ENCODE measurements at regions not wholly inside any gene's neighbourhood (a gene's known extent, or its start where the extent isn't known, plus 50 kb on each side); places are given as distances from the start of the nearest gene placed in this dataset.

GRCh38 chr13:56893843-56894242 is 246.9 kb upstream of the PRR20A start:
- H3K9ac ChIP-seq (ENCODE audit: low read length) = no peak overlapping the region
- H3K9me3 ChIP-seq (ENCODE audit: insufficient read depth, low read depth, low read length) = no peaks in the 10 kb centered on the region
- Mint-ChIP-seq H3K27ac (ENCODE audit: unreplicated experiment) (no peak overlapping the region), H3K36me3 (ENCODE audit: low read depth, unreplicated experiment) (no peaks in the 10 kb centered on the region), H3K27me3 (ENCODE audit: low read depth, unreplicated experiment) (no peaks in the 10 kb centered on the region), H3K4me3 (ENCODE audit: unreplicated experiment) (no peak overlapping the region), H3K4me1 (ENCODE audit: low read depth, unreplicated experiment) (no peaks in the 10 kb centered on the region), H3K9me3 (ENCODE audit: unreplicated experiment) (no peaks in the 10 kb centered on the region)
- DNase-seq (ENCODE audit: low read depth) = no peak
- TF ChIP-seq EZH2 (IDR thresholded peaks at IDR 0.05; ENCODE audit: insufficient read depth, low read length) (no peak), CTCF (IDR thresholded peaks at IDR 0.05; ENCODE audit: insufficient read depth, low read depth, low read length) (no peak)
- no peak overlapping the region for H3K27ac ChIP-seq (ENCODE audit: low read depth, low read length)
- FAIRE-seq = no peak
- no peaks in the 10 kb centered on the region for H3K4me1 ChIP-seq (ENCODE audit: insufficient read depth, low read length)
- no peaks in the 10 kb centered on the region for H3K79me2 ChIP-seq (ENCODE audit: insufficient read depth, low read length)
- no peak overlapping the region for H2AFZ ChIP-seq (ENCODE audit: low read depth, low read length)
- H3K27me3 ChIP-seq (ENCODE audit: insufficient read depth, low read length) = no peaks in the 10 kb centered on the region
- H4K20me1 ChIP-seq (ENCODE audit: insufficient read depth, low read length) = no peaks in the 10 kb centered on the region
- H3K36me3 ChIP-seq (ENCODE audit: insufficient read depth, low read length) = no peaks in the 10 kb centered on the region
- no peak overlapping the region for H3K4me2 ChIP-seq (ENCODE audit: low read length)
- H3K4me3 ChIP-seq (ENCODE audit: insufficient read depth, low read depth, low read length) = no peak overlapping the region

- no peak for DNase-seq (ENCODE audit: low read depth)
- Histone ChIP-seq H3K36me3 (ENCODE audit: insufficient read depth, low read length) (no peaks in the 10 kb centered on the region), H3K79me2 (ENCODE audit: insufficient read depth, low read length) (no peaks in the 10 kb centered on the region), H3K4me2 (ENCODE audit: low read length) (no peak overlapping the region), H3K4me3 (ENCODE audit: insufficient read depth, low read depth, low read length) (no peak overlapping the region), H3K9ac (ENCODE audit: low read length) (no peak overlapping the region), H3K27ac (ENCODE audit: low read depth, low read length) (no peak overlapping the region), H2AFZ (ENCODE audit: low read depth, low read length) (no peak overlapping the region), H3K9me3 (ENCODE audit: insufficient read depth, low read depth, low read length) (no peaks in the 10 kb centered on the region), H3K27me3 (ENCODE audit: insufficient read depth, low read length) (no peaks in the 10 kb centered on the region), H3K4me1 (ENCODE audit: insufficient read depth, low read length) (no peaks in the 10 kb centered on the region), H4K20me1 (ENCODE audit: insufficient read depth, low read length) (no peaks in the 10 kb centered on the region)
- Mint-ChIP-seq H3K4me3 (ENCODE audit: unreplicated experiment) (no peak overlapping the region), H3K27ac (ENCODE audit: unreplicated experiment) (no peak overlapping the region), H3K4me1 (ENCODE audit: low read depth, unreplicated experiment) (no peaks in the 10 kb centered on the region), H3K36me3 (ENCODE audit: low read depth, unreplicated experiment) (no peaks in the 10 kb centered on the region), H3K27me3 (ENCODE audit: low read depth, unreplicated experiment) (no peaks in the 10 kb centered on the region), H3K9me3 (ENCODE audit: unreplicated experiment) (no peaks in the 10 kb centered on the region)
- FAIRE-seq = no peak
- TF ChIP-seq EZH2 (IDR thresholded peaks at IDR 0.05; ENCODE audit: insufficient read depth, low read length) = no peak
- no peak for TF ChIP-seq CTCF (IDR thresholded peaks at IDR 0.05; ENCODE audit: insufficient read depth, low read depth, low read length)
Measured at GRCh38 chr13:56900549-56901279, 240.0 kb upstream of the PRR20A start.

GRCh38 chr13:56902276-56902675 is 238.4 kb upstream of the PRR20A start:
- H3K36me3 Mint-ChIP-seq (ENCODE audit: low read depth, unreplicated experiment) = no peaks in the 10 kb centered on the region
- no peak overlapping the region for H3K4me2 ChIP-seq (ENCODE audit: low read length)
- no peak for FAIRE-seq
- H3K27me3 ChIP-seq (ENCODE audit: insufficient read depth, low read length) = no peaks in the 10 kb centered on the region
- no peak overlapping the region for H3K27ac Mint-ChIP-seq (ENCODE audit: unreplicated experiment)
- no peaks in the 10 kb centered on the region for H3K4me1 Mint-ChIP-seq (ENCODE audit: low read depth, unreplicated experiment)
- no peak for DNase-seq (ENCODE audit: low read depth)
- H3K79me2 ChIP-seq (ENCODE audit: insufficient read depth, low read length) = no peaks in the 10 kb centered on the region
- H4K20me1 ChIP-seq (ENCODE audit: insufficient read depth, low read length) = no peaks in the 10 kb centered on the region
- no peaks in the 10 kb centered on the region for H3K9me3 Mint-ChIP-seq (ENCODE audit: unreplicated experiment)
- no peaks in the 10 kb centered on the region for H3K4me1 ChIP-seq (ENCODE audit: insufficient read depth, low read length)
- TF ChIP-seq CTCF (IDR thresholded peaks at IDR 0.05; ENCODE audit: insufficient read depth, low read depth, low read length) = no peak
- no peak for TF ChIP-seq EZH2 (IDR thresholded peaks at IDR 0.05; ENCODE audit: insufficient read depth, low read length)
- H3K4me3 ChIP-seq (ENCODE audit: insufficient read depth, low read depth, low read length) = no peak overlapping the region
- H3K27ac ChIP-seq (ENCODE audit: low read depth, low read length) = no peak overlapping the region
- H3K27me3 Mint-ChIP-seq (ENCODE audit: low read depth, unreplicated experiment) = no peaks in the 10 kb centered on the region
- H3K4me3 Mint-ChIP-seq (ENCODE audit: unreplicated experiment) = no peak overlapping the region
- H3K9me3 ChIP-seq (ENCODE audit: insufficient read depth, low read depth, low read length) = no peaks in the 10 kb centered on the region
- H3K36me3 ChIP-seq (ENCODE audit: insufficient read depth, low read length) = no peaks in the 10 kb centered on the region
- no peak overlapping the region for H3K9ac ChIP-seq (ENCODE audit: low read length)
- H2AFZ ChIP-seq (ENCODE audit: low read depth, low read length) = no peak overlapping the region

Data from astrocyte (in vitro differentiated cells and primary cell).